HUES64 (cell line): ENCODE measurements at regions not wholly inside any gene's neighbourhood (a gene's known extent, or its start where the extent isn't known, plus 50 kb on each side); places are given as distances from the start of the nearest gene placed in this dataset.
A peak's percentile ranks its signal among the peaks of the same experiment; 100 is the strongest.
"Not testable (repeated sequence)": the region's sequence is repeated elsewhere in the genome, so short reads cannot be mapped to it uniquely, and the experiment has no call there.

ENCODE experiments used
- H3K27ac ChIP-seq: 2 replicates; pipeline ENCODE4 v1.7.0; 2013; ENCODE audit warnings: low read depth, low read length, inconsistent platforms
- H3K27me3 ChIP-seq: 2 replicates; pipeline ENCODE4 v1.6.1; 2013; ENCODE audit warnings: mild to moderate bottlenecking, low read length; ENCODE audit not compliant: insufficient read depth
- H3K36me3 ChIP-seq: 2 replicates; pipeline ENCODE4 v1.6.1; 2013; ENCODE audit warnings: mild to moderate bottlenecking, low read length; ENCODE audit not compliant: insufficient read depth
- H3K4me1 ChIP-seq: 2 replicates; pipeline ENCODE4 v1.6.1; 2013; ENCODE audit warnings: mild to moderate bottlenecking, low read length, moderate library complexity; ENCODE audit not compliant: insufficient read depth
- H3K4me3 ChIP-seq: 2 replicates; pipeline ENCODE4 v1.5.1; 2013; ENCODE audit warnings: mild to moderate bottlenecking, low read length, moderate library complexity
- H3K9ac ChIP-seq: 2 replicates; pipeline ENCODE4 v1.6.1; 2013; ENCODE audit warnings: mild to moderate bottlenecking, low read depth, low read length
- H3K9me3 ChIP-seq: 2 replicates; pipeline ENCODE4 v1.6.1; 2013; ENCODE audit warnings: low read depth, low read length; ENCODE audit not compliant: insufficient read depth
- WGBS: fragments of 150-250, 120-280 bp; methylation state at CpG from one replicate; pipeline ENCODE4 v1.1.7; 2013; ENCODE audit warnings: missing lambda C conversion rate; 5-methylcytosine and 5-hydroxymethylcytosine counted together

DNA sequence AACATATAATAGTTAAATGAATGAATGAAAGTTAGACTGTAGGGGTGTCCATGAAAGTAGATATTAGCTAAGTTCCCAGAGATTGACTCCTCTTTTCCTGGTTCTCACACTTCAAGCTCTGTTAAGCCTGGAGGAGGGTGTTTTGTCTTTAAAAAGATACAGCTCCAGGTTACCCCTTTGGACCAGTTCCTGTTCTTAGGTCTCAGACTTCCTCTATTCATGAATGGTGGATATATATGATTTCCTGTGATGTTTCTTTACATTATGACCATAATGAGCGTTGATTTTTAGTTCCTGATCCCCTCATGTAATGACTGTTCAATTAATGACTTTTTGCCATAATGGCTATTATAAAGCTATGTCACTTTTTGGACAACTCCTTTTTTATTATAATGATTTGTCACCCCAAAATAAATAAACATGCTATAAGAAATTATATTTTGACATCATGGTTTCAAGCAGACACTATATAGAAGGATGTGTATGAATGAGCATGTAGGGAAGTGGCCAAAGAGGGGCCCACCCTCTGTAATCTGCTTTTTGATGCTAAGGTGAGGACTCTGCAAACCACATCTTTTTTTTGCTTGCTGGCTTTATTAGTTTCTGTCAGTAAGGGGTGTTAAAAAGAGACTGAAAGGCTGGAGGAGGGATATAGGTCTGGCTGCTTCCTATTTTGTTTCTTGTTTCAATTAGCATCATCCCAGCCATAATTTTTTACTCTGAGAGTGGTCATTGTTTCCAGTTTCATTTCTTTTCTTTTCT, 115.2 kb downstream of the FAM72B start:
- not testable (repeated sequence) for H3K4me1 ChIP-seq, H3K27me3 ChIP-seq, H3K36me3 ChIP-seq, H3K27ac ChIP-seq, H3K9me3 ChIP-seq, H3K4me3 ChIP-seq, H3K9ac ChIP-seq
- WGBS, result no CpG with 5 or more reads among the region's 1 CpG

DNA sequence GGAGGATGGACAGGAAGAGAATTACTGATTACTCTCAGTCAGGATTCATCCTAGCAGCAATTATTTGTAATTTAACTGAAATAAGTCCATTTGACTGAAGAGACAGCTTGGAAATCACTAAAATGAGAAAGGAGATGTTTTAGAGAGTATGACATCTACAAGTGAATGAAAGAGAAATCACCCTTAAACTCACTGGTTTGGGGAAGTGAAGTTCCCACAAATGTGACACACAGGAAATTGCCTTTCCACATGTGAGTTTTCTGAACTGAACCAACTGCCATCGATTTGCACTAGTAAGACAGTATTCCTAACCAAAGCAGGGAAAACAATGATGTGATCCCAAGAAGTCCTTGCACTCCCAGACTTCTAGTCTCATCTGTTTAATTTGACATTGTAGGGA, 110.3 kb downstream of the FAM72B start:
- H3K27ac ChIP-seq, H3K9me3 ChIP-seq, H3K27me3 ChIP-seq, H3K36me3 ChIP-seq, H3K4me1 ChIP-seq, H3K4me3 ChIP-seq, H3K9ac ChIP-seq: not testable (repeated sequence)
- WGBS, result no CpG with 5 or more reads among the region's 1 CpG

DNA sequence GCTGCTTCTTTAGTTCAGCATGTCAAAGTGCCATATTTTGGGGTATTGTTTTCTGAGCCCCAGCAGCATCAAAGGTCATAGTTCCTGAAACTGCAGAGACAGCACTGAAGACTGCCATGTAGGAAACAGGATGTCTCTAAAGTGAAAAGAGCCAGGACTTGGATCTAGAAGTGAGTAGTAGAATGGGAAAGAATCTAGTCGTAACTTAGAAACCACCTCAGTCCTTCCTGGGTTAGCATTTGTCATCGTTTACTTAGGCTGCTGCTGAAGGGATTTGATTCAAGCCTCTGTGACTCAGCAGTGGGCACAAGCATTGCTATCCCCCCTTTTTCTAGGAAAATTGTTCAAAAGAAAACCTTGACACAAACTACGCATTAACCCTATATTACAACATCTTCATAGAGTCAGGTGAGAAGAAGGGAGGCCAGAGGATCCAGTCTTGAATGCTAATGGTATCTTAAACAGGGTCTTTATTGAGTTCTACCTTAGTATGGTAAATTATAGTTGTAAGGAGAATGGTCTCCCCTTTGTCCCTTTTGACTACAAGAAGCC, 108.8 kb downstream of the FAM72B start:
- not testable (repeated sequence) for H3K27ac ChIP-seq, H3K4me1 ChIP-seq
- WGBS, result no CpG with 5 or more reads among the region's 3 CpGs

DNA sequence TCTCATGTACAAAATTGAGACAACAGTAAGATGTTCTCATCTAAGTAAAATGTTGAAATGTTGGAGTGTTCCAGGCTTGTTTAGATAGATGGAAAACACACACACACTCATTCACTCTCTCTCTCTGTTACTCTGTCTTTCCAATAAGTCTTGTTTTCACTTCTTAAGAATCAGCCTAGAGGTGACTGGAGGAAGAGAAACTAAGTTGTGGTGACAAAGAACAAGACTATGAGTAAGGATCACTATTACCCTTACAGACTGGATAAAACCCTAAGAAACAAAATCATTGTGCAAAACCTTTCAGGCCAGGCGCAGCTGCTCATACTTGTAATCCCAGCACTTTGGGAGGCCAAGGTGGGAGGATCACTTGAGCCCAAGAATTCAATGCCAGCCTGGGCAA, 107.5 kb downstream of the FAM72B start:
- not testable (repeated sequence) for H3K27ac ChIP-seq, H3K9ac ChIP-seq, H3K27me3 ChIP-seq, H3K36me3 ChIP-seq, H3K9me3 ChIP-seq, H3K4me1 ChIP-seq, H3K4me3 ChIP-seq
- WGBS, result no CpG with 5 or more reads among the region's 1 CpG

More for the DNA sequence above, 108.8 kb downstream of the FAM72B start:
- not testable (repeated sequence) for H3K36me3 ChIP-seq, H3K9ac ChIP-seq, H3K4me3 ChIP-seq, H3K27me3 ChIP-seq, H3K9me3 ChIP-seq

DNA sequence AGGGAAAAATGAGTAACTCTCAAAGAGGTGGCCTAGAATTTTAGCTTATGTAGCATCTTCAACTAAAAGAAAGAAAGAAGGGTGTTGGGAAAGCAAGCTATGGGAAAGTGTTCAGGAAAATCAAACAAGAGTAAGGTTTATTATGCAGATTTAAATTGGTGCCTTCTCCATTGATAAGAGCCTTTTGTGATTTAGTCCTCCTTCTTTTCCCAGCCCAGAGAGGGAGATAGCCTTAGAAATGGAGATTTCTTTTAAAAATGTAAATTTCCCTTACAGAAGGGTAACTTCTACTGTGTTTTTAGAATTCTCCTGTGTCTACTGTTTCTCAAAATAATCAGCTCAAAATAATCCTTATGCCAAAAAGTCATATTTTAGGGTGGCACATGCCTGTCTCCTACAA, 104.5 kb downstream of the FAM72B start:
- H3K27ac ChIP-seq, result peak overlapping the region; percentile 81; the same call in 1 of the 2 replicates

DNA sequence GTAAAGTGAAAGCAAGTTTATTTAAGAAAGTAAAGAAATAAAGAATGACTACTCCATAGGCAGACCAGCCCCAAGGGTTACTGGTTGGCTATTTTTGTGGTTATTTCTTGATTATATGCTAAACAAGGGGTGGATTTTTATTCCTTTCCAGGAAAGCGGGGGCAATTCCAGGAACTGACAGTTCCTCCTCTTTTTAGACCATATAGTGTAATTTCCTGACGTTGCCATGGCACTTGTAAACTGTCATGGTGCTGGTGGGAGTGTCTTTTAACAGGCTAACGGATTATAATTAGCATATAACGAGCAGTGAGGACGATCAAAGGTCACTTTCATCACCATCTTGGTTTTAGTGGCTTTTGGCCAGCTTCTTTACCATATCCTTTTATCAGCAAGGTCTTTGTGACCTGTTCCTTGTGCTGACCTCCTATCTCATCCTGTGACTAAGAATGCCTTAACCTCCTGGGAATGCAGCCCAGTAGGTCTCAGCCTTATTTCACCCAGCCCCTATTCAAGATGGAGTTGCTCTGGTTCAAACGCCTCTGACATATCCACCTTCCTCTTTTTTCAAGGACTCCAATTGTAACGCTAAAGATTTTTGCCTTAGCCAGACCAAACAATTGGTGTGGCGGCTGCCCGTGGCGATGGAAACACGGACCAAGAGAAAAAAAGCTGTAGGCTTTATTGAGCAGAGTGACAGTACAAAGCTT, 103.8 kb downstream of the FAM72B start:
- H3K4me1 ChIP-seq, H3K4me3 ChIP-seq, H3K27me3 ChIP-seq, H3K9me3 ChIP-seq, H3K36me3 ChIP-seq, H3K9ac ChIP-seq: not testable (repeated sequence)
- peak overlapping the region; percentile 81; the same call in 1 of the 2 replicates for H3K27ac ChIP-seq
- WGBS, result 22% methylated on average over 6 of the region's 11 CpGs

More for the DNA sequence above, 104.5 kb downstream of the FAM72B start:
- not testable (repeated sequence) for H3K36me3 ChIP-seq, H3K4me3 ChIP-seq, H3K27me3 ChIP-seq, H3K9ac ChIP-seq, H3K9me3 ChIP-seq, H3K4me1 ChIP-seq

DNA sequence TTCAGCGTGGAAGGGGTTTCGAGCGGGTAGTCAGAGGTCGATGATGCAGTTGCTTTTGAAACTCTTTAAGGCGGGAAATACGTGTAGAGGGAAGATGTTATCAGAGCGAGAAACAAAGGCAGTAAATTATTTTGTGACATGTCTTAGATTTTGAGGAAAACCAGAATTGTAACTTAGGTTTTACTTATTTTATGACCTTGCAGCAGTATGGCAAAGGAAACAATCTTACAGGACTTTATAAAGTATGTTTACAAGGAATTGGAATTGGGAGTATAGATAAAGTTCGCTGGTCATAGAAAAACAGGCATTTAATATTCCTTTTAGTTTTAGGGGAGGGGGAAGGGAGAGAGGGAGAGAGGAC, 103.3 kb downstream of the FAM72B start:
- 60% methylated on average over 1 of the region's 8 CpGs for WGBS
- H3K4me3 ChIP-seq, result not testable (repeated sequence)
- peak overlapping the region; percentile 60; the same call in 1 of the 2 replicates for H3K27ac ChIP-seq

DNA sequence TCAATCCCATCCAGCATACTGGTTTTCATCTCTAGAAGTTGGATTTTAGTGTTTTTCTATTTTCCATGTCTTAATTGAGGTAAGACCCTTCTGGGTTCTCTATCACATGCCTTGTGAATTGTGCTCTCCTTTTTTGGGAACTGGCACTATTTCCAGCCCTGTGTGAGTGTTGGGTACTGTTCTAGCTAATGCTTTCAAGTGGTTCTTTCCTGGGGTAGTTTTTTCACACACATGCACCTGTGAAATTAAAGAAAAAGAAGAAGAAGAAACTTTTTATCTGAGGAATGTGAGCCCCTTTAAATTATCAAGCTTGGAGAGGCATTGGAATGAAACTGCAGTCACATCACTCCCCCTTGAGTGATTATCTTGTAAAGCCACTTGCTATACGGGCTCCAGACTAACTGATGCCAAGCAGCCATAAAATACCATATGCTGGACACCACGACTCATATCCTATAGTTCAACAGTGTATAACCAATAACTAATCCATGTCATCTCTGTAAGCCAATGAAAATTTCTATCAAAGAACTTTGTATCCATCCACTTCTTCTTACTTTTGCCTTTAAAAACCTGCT, 102.4 kb downstream of the FAM72B start:
- not testable (repeated sequence) for H3K36me3 ChIP-seq, H3K4me3 ChIP-seq, H3K9me3 ChIP-seq, H3K27me3 ChIP-seq, H3K27ac ChIP-seq, H3K4me1 ChIP-seq, H3K9ac ChIP-seq
- WGBS, result no CpG with 5 or more reads among the region's 2 CpGs

More for the DNA sequence above, 103.3 kb downstream of the FAM72B start:
- not testable (repeated sequence) for H3K9me3 ChIP-seq, H3K9ac ChIP-seq, H3K36me3 ChIP-seq, H3K27me3 ChIP-seq, H3K4me1 ChIP-seq

DNA sequence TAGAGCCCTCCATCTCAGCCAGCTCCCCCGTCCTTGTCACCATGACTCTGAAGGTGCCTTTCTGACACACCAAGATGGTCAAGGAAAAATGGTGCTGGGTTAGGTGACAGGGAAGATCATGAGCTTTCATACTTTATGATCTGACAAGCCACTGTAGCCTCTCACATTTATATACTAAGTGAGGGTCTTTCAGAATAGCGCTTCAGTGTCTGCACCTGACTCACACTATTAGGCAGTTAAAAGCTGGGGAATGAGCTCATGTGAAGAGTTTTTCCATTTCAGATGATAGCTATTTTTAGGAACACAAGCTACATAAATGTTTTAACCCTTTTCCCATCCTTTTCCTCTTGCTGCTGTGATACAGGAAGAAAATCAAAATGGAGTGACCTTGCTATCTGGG, 101.1 kb downstream of the FAM72B start:
- no CpG with 5 or more reads among the region's 2 CpGs for WGBS
- not testable (repeated sequence) for H3K36me3 ChIP-seq, H3K4me3 ChIP-seq, H3K4me1 ChIP-seq, H3K9ac ChIP-seq, H3K27ac ChIP-seq, H3K9me3 ChIP-seq, H3K27me3 ChIP-seq

DNA sequence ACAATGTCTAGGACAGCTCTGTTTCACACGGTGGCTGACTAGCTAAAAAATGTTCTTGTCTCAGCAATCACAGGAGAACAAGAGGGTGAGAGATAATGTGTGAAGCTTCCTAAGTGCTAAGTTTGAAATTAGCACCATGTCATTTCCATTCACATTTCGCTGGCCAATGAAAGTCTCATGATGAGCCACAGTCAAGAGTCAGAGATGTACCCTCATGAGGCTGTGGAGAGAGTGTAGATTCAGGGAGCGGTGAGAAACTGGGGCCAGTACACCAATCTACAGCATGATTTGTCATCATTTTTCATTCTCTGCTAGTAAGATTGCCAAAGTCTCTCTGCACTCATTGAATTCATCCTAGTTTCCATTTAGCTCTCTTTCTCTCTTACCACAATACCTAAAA, 97.9 kb downstream of the FAM72B start:
- WGBS, result 84% methylated on average over 1 of the region's 3 CpGs
- H3K27me3 ChIP-seq, H3K4me3 ChIP-seq, H3K9ac ChIP-seq, H3K36me3 ChIP-seq, H3K4me1 ChIP-seq, H3K9me3 ChIP-seq, H3K27ac ChIP-seq: not testable (repeated sequence)

DNA sequence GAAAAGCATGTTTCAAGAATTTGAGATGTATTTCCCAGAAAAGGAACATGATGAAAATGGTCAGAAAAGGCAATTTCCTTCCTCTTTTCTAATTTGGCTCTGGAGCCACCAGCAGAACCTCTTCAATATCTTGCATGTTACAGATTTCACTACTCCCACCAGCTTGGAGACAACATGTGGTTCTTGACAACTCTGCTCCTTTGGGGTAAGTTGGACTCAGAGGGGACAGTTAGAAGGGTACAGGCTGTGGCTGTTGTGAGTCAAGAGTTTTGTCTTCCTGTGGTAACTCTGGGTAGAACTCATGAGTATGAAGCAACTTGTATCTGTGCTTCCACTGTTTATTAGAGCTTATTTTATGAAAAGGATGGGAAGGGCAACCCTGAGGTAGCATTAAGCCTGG, 96.9 kb downstream of the FAM72B start:
- not testable (repeated sequence) for H3K9me3 ChIP-seq, H3K27ac ChIP-seq, H3K36me3 ChIP-seq, H3K27me3 ChIP-seq, H3K4me1 ChIP-seq, H3K4me3 ChIP-seq, H3K9ac ChIP-seq
